Myocyte (in vitro differentiated cells): ENCODE measurements at regions not wholly inside any gene's neighbourhood (a gene's known extent, or its start where the extent isn't known, plus 50 kb on each side); places are given as distances from the start of the nearest gene placed in this dataset.

ENCODE experiments used
- DNase-seq: peaks from one replicate; pipeline ENCODE4 v3.0.0-alpha.2; 2012; ENCODE audit warnings: low read depth

GRCh38 chrX:44042751-44043150, 69.6 kb upstream of the NDP start:
- peak; percentile 70 for DNase-seq

- DNase-seq = no peak
Measured at GRCh38 chrX:44042116-44042515, 68.9 kb upstream of the NDP start.

- DNase-seq = no peak
Measured at GRCh38 chrX:44040406-44040805, 67.2 kb upstream of the NDP start.

DNA sequence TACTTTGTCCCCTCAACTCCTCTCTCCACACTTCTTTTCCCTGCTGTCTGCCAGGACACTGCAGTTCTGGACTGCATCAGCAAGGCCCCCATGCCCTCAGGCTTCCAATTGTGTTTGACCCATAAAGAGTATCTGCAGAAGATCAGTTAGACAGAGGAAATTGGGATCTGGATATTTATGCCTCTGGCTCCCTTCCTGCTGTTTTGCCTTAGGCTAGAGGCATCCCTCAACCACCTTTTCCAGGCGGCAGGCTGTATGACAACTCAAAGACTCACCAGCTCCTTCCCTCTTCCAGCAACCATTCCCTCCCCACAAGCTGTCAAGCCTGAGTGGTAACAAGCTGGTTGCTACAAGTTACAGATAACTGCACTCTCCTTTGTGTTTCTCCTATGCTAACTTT, 66.4 kb upstream of the NDP start:
- no peak for DNase-seq

DNA sequence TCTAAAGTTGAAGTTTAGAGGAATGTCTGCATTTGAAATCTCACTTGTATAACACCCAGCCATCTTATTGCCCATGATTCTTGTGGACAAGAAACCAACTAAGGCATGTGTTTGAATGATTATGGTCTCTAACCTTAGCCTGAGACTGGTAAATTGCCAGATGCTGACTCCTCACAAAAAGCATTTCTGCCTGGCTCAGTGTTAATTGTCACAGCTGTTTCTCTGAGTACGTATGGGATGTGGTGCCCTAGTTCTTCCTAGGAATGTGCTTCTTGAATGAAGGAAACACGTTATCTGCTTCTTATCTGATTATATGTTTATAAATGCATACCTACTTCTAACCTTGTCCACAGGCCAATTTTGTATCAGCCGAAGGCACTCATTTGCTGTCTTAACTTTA, 63.1 kb upstream of the NDP start:
- peak; percentile 76 for DNase-seq

DNA sequence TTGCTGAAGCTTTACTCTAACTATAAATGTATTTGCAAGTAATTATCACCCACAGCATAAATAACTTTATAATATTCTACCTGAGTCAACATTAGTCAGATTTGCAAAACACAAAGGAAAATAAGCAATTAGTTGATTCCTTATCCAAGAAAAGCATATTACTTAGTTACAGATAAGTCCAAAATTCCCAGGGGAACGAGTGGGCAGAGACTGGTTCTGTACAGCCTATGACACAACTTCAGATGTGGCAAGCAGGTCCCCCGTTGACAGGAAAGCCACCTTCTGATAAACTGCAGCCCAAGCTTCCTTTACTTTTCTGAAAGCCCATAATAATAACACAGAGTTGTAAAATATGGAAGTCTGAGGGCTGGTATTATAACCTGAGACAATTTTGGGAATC, 62.4 kb upstream of the NDP start:
- DNase-seq = no peak

GRCh38 chrX:44032479-44032878, 59.3 kb upstream of the NDP start:
- no peak for DNase-seq

DNA sequence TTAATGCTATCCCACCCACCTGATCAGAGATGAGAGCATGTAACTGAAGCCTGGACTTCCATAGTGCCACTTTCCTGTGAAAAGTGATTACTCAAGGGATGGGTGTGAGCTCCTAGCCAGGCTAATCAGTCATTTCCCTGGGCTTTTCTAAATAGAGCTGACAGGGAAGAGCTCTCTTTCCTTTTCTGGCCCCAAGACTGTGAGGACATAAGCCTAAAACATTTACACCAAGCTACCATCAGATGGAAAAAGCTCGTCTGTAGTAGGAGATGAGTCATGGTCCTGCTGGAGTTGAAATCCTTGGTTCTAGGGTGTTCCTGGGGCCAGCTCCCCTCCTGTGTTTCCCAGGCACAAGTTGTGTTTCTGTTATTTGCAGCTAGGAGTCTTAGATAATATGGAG, 52.4 kb upstream of the NDP start:
- no peak for DNase-seq
